ENCODE measurements at regions not wholly inside any gene's neighbourhood (a gene's known extent, or its start where the extent isn't known, plus 50 kb on each side); places are given as distances from the start of the nearest gene placed in this dataset.

- H3K9me3 ChIP-seq, result peaks cover 0 to 11% (median 0%) of the 10 kb centered on the region in 4 donors
- H3K4me3 ChIP-seq, result no peak overlapping the region
- no peak for TF ChIP-seq EP300 (IDR thresholded peaks at IDR 0.05)
- TF ChIP-seq POLR2AphosphoS5 (IDR thresholded peaks at IDR 0.05), result no peak
- TF ChIP-seq POLR2A (IDR thresholded peaks at IDR 0.05), result no peak
- no peak for TF ChIP-seq CTCF (IDR thresholded peaks at IDR 0.05)
- H3K4me1 ChIP-seq, result no peaks in the 10 kb centered on the region
- no peak for DNase-seq
- H3K27ac ChIP-seq, result no peak overlapping the region
- H3K36me3 ChIP-seq, result no peaks in the 10 kb centered on the region
- intact Hi-C loops (cut with DNase I), result no loop called here
- no peaks in the 10 kb centered on the region for H3K27me3 ChIP-seq
These were observed 619.2 kb upstream of the SGCG start for GRCh38 chr13:22561581-22561980.

GRCh38 chr13:22562116-22562515 is 618.7 kb upstream of the SGCG start:
- TF ChIP-seq EP300 (IDR thresholded peaks at IDR 0.05) (no peak), CTCF (IDR thresholded peaks at IDR 0.05) (no peak), POLR2A (IDR thresholded peaks at IDR 0.05) (no peak), POLR2AphosphoS5 (IDR thresholded peaks at IDR 0.05) (no peak)
- H3K27ac ChIP-seq, result no peak overlapping the region
- no peaks in the 10 kb centered on the region for H3K27me3 ChIP-seq
- WGBS, 2 donors, result 73 to 83% methylated on average over 1 of the region's 1 CpG
- no peak for DNase-seq
- peaks cover 0 to 11% (median 0%) of the 10 kb centered on the region in 4 donors for H3K9me3 ChIP-seq
- no peaks in the 10 kb centered on the region for H3K4me1 ChIP-seq
- H3K36me3 ChIP-seq, result no peaks in the 10 kb centered on the region
- H3K4me3 ChIP-seq, result no peak overlapping the region
- intact Hi-C loops (cut with DNase I), result no loop called here

- peaks cover 0 to 11% (median 0%) of the 10 kb centered on the region in 4 donors for H3K9me3 ChIP-seq
- H3K27ac ChIP-seq, result no peak overlapping the region
- TF ChIP-seq POLR2A (IDR thresholded peaks at IDR 0.05) (no peak), CTCF (IDR thresholded peaks at IDR 0.05) (no peak), EP300 (IDR thresholded peaks at IDR 0.05) (no peak), POLR2AphosphoS5 (IDR thresholded peaks at IDR 0.05) (no peak)
- H3K27me3 ChIP-seq, result no peaks in the 10 kb centered on the region
- no peaks in the 10 kb centered on the region for H3K36me3 ChIP-seq
- no peaks in the 10 kb centered on the region for H3K4me1 ChIP-seq
- intact Hi-C loops (cut with DNase I), result no loop called here
- no peak overlapping the region for H3K4me3 ChIP-seq
- no peak for DNase-seq
These were observed 617.5 kb upstream of the SGCG start for GRCh38 chr13:22563272-22563671.

- 87 to 88% methylated on average over 2 of the region's 2 CpGs for WGBS, 2 donors
These were observed 611.0 kb upstream of the SGCG start for GRCh38 chr13:22569811-22570210.

More at GRCh38 chr13:22569811-22570210, 611.0 kb upstream of the SGCG start:
- Histone ChIP-seq H3K27ac (no peak overlapping the region), H3K9me3 (no peaks in the 10 kb centered on the region), H3K27me3 (no peaks in the 10 kb centered on the region), H3K36me3 (no peaks in the 10 kb centered on the region), H3K4me3 (no peak overlapping the region), H3K4me1 (no peaks in the 10 kb centered on the region)
- TF ChIP-seq POLR2AphosphoS5 (IDR thresholded peaks at IDR 0.05) (no peak), EP300 (IDR thresholded peaks at IDR 0.05) (no peak), POLR2A (IDR thresholded peaks at IDR 0.05) (no peak), CTCF (IDR thresholded peaks at IDR 0.05) (no peak)
- DNase-seq, result no peak
- intact Hi-C loops (cut with DNase I), result no loop called here
